WTC11 (cell line): ENCODE measurements at regions not wholly inside any gene's neighbourhood (a gene's known extent, or its start where the extent isn't known, plus 50 kb on each side); places are given as distances from the start of the nearest gene placed in this dataset.

Experiments
- ATAC-seq: fragments of 200-7000 bp; cut with Tn5 transposase; 2 replicates; pipeline ENCODE4 v1.10.0; 2021; ENCODE audit warnings: mild to moderate bottlenecking, moderate library complexity
- CTCF ChIA-PET: fragments of 300-600 bp; sonication (Branson Sonifier 250); formaldehyde crosslinking; loops from one replicate; lab custom pipeline; 2021; ENCODE audit warnings: antibody characterized with exemption; lab: Charles Lee
- POLR2A ChIA-PET: fragments of 350-600 bp; sonication (Branson Sonifier 250); formaldehyde crosslinking; loops from one replicate; lab custom pipeline; 2021; ENCODE audit warnings: antibody characterized with exemption; lab: Charles Lee
- DNase-seq: peaks from one replicate; pipeline ENCODE4 v3.0.0; 2021; ENCODE audit warnings: low spot score
- H3K27ac Mint-ChIP-seq: 2 replicates; pipeline ENCODE4 v1.8.0; 2021; ENCODE audit warnings: mixed read lengths
- H3K27me3 Mint-ChIP-seq: 2 replicates; pipeline ENCODE4 v1.8.0; 2021; ENCODE audit warnings: low read depth, mild to moderate bottlenecking, moderate library complexity, mixed read lengths
- H3K36me3 Mint-ChIP-seq: 2 replicates; pipeline ENCODE4 v1.8.0; 2021; ENCODE audit warnings: mixed read lengths
- H3K4me1 Mint-ChIP-seq: 2 replicates; pipeline ENCODE4 v1.8.0; 2022; ENCODE audit warnings: mixed read lengths
- H3K4me3 Mint-ChIP-seq: 2 replicates; pipeline ENCODE4 v1.8.0; 2021; ENCODE audit warnings: mild to moderate bottlenecking, moderate library complexity, mixed read lengths
- H3K9me3 Mint-ChIP-seq: 2 replicates; pipeline ENCODE4 v1.8.0; 2021; ENCODE audit warnings: mixed read lengths
- ARID4B ChIP-seq: sonication (generic); formaldehyde crosslinking; IDR thresholded peaks from 2 replicates; pipeline ENCODE4 v1.8.0; 2023; ENCODE audit warnings: missing genetic modification reagents, mild to moderate bottlenecking, borderline replicate concordance
- ATF1 ChIP-seq: sonication (generic); formaldehyde crosslinking; IDR thresholded peaks from 2 replicates; pipeline ENCODE4 v1.8.1; 2023; ENCODE audit warnings: mild to moderate bottlenecking, moderate library complexity, missing genetic modification reagents
- ATF2 ChIP-seq: sonication (generic); formaldehyde crosslinking; IDR thresholded peaks from 2 replicates; pipeline ENCODE4 v1.8.1; 2022; ENCODE audit warnings: low read depth, missing genetic modification reagents, borderline replicate concordance
- CDX4 ChIP-seq: fragments of 250-450 bp; sonication (Bioruptor Pico); IDR thresholded peaks from 2 replicates; pipeline ENCODE4 v1.9.0; 2021; ENCODE audit warnings: moderate library complexity, mild to moderate bottlenecking, inconsistent platforms, borderline replicate concordance
- E2F1 ChIP-seq: sonication (generic); formaldehyde crosslinking; IDR thresholded peaks from 2 replicates; pipeline ENCODE4 v1.8.0; 2022; ENCODE audit warnings: mild to moderate bottlenecking, missing genetic modification reagents
- ETV6 ChIP-seq: sonication (generic); formaldehyde crosslinking; IDR thresholded peaks from 2 replicates; pipeline ENCODE4 v1.8.1; 2022; ENCODE audit warnings: mild to moderate bottlenecking, missing genetic modification reagents
- FOXJ3 ChIP-seq: sonication (generic); formaldehyde crosslinking; IDR thresholded peaks from 2 replicates; pipeline ENCODE4 v1.9.0; 2021; ENCODE audit warnings: missing genetic modification reagents, mild to moderate bottlenecking, borderline replicate concordance
- FOXK1 ChIP-seq: sonication (generic); formaldehyde crosslinking; IDR thresholded peaks from 2 replicates; pipeline ENCODE4 v1.8.0; 2022; ENCODE audit warnings: mild to moderate bottlenecking, moderate library complexity, missing genetic modification reagents
- GABPB1 ChIP-seq: sonication (generic); formaldehyde crosslinking; IDR thresholded peaks from 2 replicates; pipeline ENCODE4 v1.8.1; 2023; ENCODE audit warnings: mild to moderate bottlenecking, missing genetic modification reagents
- GTF2I ChIP-seq: fragments of 250-450 bp; sonication (Bioruptor Pico); conservative IDR thresholded peaks from 2 replicates; pipeline ENCODE4 v1.4.0; 2021; ENCODE audit warnings: mild to moderate bottlenecking
- JUN ChIP-seq: sonication (generic); formaldehyde crosslinking; IDR thresholded peaks from 2 replicates; pipeline ENCODE4 v1.8.0; 2023; ENCODE audit warnings: mild to moderate bottlenecking, missing genetic modification reagents
- MYBL2 ChIP-seq: sonication (generic); formaldehyde crosslinking; IDR thresholded peaks from 2 replicates; pipeline ENCODE4 v1.8.1; 2023; ENCODE audit warnings: mild to moderate bottlenecking, moderate library complexity, missing genetic modification reagents
- NFATC4 ChIP-seq: fragments of 250-450 bp; sonication (Bioruptor Pico); IDR thresholded peaks from 2 replicates; pipeline ENCODE4 v1.9.0; 2021; ENCODE audit warnings: mild to moderate bottlenecking
- NR2C2 ChIP-seq: sonication (generic); formaldehyde crosslinking; IDR thresholded peaks from 2 replicates; pipeline ENCODE4 v1.8.0; 2022; ENCODE audit warnings: mild to moderate bottlenecking, missing genetic modification reagents
- SMAD3 ChIP-seq: sonication (generic); formaldehyde crosslinking; IDR thresholded peaks from 2 replicates; pipeline ENCODE4 v1.8.0; 2022; ENCODE audit warnings: missing genetic modification reagents, mild to moderate bottlenecking, borderline replicate concordance
- STAT6 ChIP-seq: sonication (generic); formaldehyde crosslinking; conservative IDR thresholded peaks from 2 replicates; pipeline ENCODE4 v1.8.1; 2023; ENCODE audit warnings: mild to moderate bottlenecking, low read depth, missing genetic modification reagents, moderate library complexity
- TP53 ChIP-seq: sonication (generic); formaldehyde crosslinking; IDR thresholded peaks from 2 replicates; pipeline ENCODE4 v1.8.1; 2023; ENCODE audit warnings: mild to moderate bottlenecking, missing genetic modification reagents
- ZBTB43 ChIP-seq: sonication (generic); formaldehyde crosslinking; IDR thresholded peaks from 2 replicates; pipeline ENCODE4 v1.8.1; 2023; ENCODE audit warnings: mild to moderate bottlenecking, missing genetic modification reagents
- ZNF232 ChIP-seq: sonication (generic); formaldehyde crosslinking; IDR thresholded peaks from 2 replicates; pipeline ENCODE4 v1.8.0; 2022; ENCODE audit warnings: mild to moderate bottlenecking, missing genetic modification reagents
- ZNF317 ChIP-seq: sonication (generic); formaldehyde crosslinking; IDR thresholded peaks from 2 replicates; pipeline ENCODE4 v1.8.1; 2023; ENCODE audit warnings: low read depth, mild to moderate bottlenecking, moderate library complexity, missing genetic modification reagents, borderline replicate concordance
- ZSCAN18 ChIP-seq: fragments of 250-450 bp; sonication (Bioruptor Pico); IDR thresholded peaks from 2 replicates; pipeline ENCODE4 v2.1.2; 2022; ENCODE audit warnings: mild to moderate bottlenecking, moderate library complexity

GRCh38 chr4:156593464-156593863 is 378.1 kb downstream of the PDGFC start:
- Mint-ChIP-seq H3K27ac (no peak overlapping the region), H3K9me3 (peaks cover 3% of the 10 kb centered on the region; the same call in 1 of the 2 replicates), H3K4me1 (peaks cover 18% of the 10 kb centered on the region), H3K4me3 (no peak overlapping the region), H3K27me3 (no peaks in the 10 kb centered on the region), H3K36me3 (no peaks in the 10 kb centered on the region)
- ChIA-PET CTCF (no interaction called here), POLR2A (no interaction called here)
- no peak for DNase-seq
- no peak for TF ChIP-seq FOXJ3
- TF ChIP-seq STAT6 (CRISPR knock-in tag), result no peak
- TF ChIP-seq ETV6 (CRISPR knock-in tag), result no peak
- no peak for TF ChIP-seq JUN (CRISPR knock-in tag)
- TF ChIP-seq E2F1 (CRISPR knock-in tag), result no peak
- no peak for TF ChIP-seq ARID4B
- no peak for TF ChIP-seq ZNF232
- no peak for TF ChIP-seq NFATC4 (CRISPR knock-in tag)
- no peak for TF ChIP-seq ZBTB43 (CRISPR knock-in tag)
- TF ChIP-seq TP53 (CRISPR knock-in tag), result no peak
- no peak for TF ChIP-seq ATF2 (CRISPR knock-in tag)
- TF ChIP-seq ZNF317, result no peak
- TF ChIP-seq GABPB1 (CRISPR knock-in tag), result no peak
- no peak for TF ChIP-seq GTF2I
- TF ChIP-seq SMAD3 (CRISPR knock-in tag), result no peak
- no peak for TF ChIP-seq NR2C2 (CRISPR knock-in tag)
- no peak for ATAC-seq

GRCh38 chr4:156591679-156592078 is 379.9 kb downstream of the PDGFC start:
- CTCF ChIA-PET, result no interaction called here
- Mint-ChIP-seq H3K4me1 (peaks cover 9% of the 10 kb centered on the region), H3K4me3 (no peak overlapping the region), H3K9me3 (peaks cover 3% of the 10 kb centered on the region; the same call in 1 of the 2 replicates), H3K27ac (no peak overlapping the region), H3K36me3 (no peaks in the 10 kb centered on the region), H3K27me3 (no peaks in the 10 kb centered on the region)
- ATAC-seq, result no peak
- POLR2A ChIA-PET, result no interaction called here
- DNase-seq, result no peak
- TF ChIP-seq ZSCAN18 (CRISPR knock-in tag), result no peak
- no peak for TF ChIP-seq MYBL2
- no peak for TF ChIP-seq CDX4 (CRISPR knock-in tag)
- no peak for TF ChIP-seq ATF1 (CRISPR knock-in tag)
- TF ChIP-seq NR2C2 (CRISPR knock-in tag), result no peak
- TF ChIP-seq FOXK1 (CRISPR knock-in tag), result no peak
